ELR (cell line): ENCODE measurements at regions not wholly inside any gene's neighbourhood (a gene's known extent, or its start where the extent isn't known, plus 50 kb on each side); places are given as distances from the start of the nearest gene placed in this dataset.

Source experiments
- DNase-seq: peaks from one replicate; pipeline ENCODE4 v3.0.0-alpha.2; 2015; ENCODE audit warnings: low read depth

- DNase-seq, result no peak
Observed at GRCh38 chr18:78679613-78680260, 299.9 kb upstream of the SALL3 start.

GRCh38 chr18:78681396-78681795, 298.2 kb upstream of the SALL3 start:
- no peak for DNase-seq

GRCh38 chr18:78681934-78682333, 297.7 kb upstream of the SALL3 start:
- DNase-seq, result no peak

- DNase-seq, result no peak
Observed at GRCh38 chr18:78682716-78683115, 296.9 kb upstream of the SALL3 start.

GRCh38 chr18:78683191-78684010, 296.2 kb upstream of the SALL3 start:
- no peak for DNase-seq

- DNase-seq, result no peak
Observed at GRCh38 chr18:78685250-78685979, 294.2 kb upstream of the SALL3 start.

- no peak for DNase-seq
Observed at GRCh38 chr18:78685980-78686530, 293.6 kb upstream of the SALL3 start.

GRCh38 chr18:78686976-78687685, 292.5 kb upstream of the SALL3 start:
- DNase-seq, result no peak

GRCh38 chr18:78687736-78688135, 291.9 kb upstream of the SALL3 start:
- DNase-seq, result no peak

- no peak for DNase-seq
Observed at GRCh38 chr18:78688249-78688648, 291.4 kb upstream of the SALL3 start.

GRCh38 chr18:78688916-78689315, 290.7 kb upstream of the SALL3 start:
- DNase-seq, result no peak

- DNase-seq, result no peak
Observed at GRCh38 chr18:78689606-78690005, 290.0 kb upstream of the SALL3 start.

GRCh38 chr18:78692105-78692504, 287.5 kb upstream of the SALL3 start:
- DNase-seq, result no peak

- no peak for DNase-seq
Observed at GRCh38 chr18:78693429-78693828, 286.2 kb upstream of the SALL3 start.

GRCh38 chr18:78696698-78697435, 282.8 kb upstream of the SALL3 start:
- DNase-seq, result no peak

GRCh38 chr18:78697446-78697845, 282.2 kb upstream of the SALL3 start:
- DNase-seq, result no peak

- DNase-seq, result no peak
Observed at GRCh38 chr18:78698914-78699313, 280.7 kb upstream of the SALL3 start.

GRCh38 chr18:78699499-78699898, 280.1 kb upstream of the SALL3 start:
- DNase-seq, result no peak

- DNase-seq, result no peak
Observed at GRCh38 chr18:78701771-78702396, 277.7 kb upstream of the SALL3 start.

- no peak for DNase-seq
Observed at GRCh38 chr18:78703291-78703690, 276.3 kb upstream of the SALL3 start.

- no peak for DNase-seq
Observed at GRCh38 chr18:78704971-78705461, 274.6 kb upstream of the SALL3 start.
